Limb (tissue), 2 donors: ENCODE measurements at regions not wholly inside any gene's neighbourhood (a gene's known extent, or its start where the extent isn't known, plus 50 kb on each side); places are given as distances from the start of the nearest gene placed in this dataset.

Experiments used
- DNase-seq, 2 donors: peaks; one replicate each; pipeline ENCODE4 v3.0.0-alpha.2; 2016; ENCODE audit errors: extremely low spot score in 2 of 2

DNA sequence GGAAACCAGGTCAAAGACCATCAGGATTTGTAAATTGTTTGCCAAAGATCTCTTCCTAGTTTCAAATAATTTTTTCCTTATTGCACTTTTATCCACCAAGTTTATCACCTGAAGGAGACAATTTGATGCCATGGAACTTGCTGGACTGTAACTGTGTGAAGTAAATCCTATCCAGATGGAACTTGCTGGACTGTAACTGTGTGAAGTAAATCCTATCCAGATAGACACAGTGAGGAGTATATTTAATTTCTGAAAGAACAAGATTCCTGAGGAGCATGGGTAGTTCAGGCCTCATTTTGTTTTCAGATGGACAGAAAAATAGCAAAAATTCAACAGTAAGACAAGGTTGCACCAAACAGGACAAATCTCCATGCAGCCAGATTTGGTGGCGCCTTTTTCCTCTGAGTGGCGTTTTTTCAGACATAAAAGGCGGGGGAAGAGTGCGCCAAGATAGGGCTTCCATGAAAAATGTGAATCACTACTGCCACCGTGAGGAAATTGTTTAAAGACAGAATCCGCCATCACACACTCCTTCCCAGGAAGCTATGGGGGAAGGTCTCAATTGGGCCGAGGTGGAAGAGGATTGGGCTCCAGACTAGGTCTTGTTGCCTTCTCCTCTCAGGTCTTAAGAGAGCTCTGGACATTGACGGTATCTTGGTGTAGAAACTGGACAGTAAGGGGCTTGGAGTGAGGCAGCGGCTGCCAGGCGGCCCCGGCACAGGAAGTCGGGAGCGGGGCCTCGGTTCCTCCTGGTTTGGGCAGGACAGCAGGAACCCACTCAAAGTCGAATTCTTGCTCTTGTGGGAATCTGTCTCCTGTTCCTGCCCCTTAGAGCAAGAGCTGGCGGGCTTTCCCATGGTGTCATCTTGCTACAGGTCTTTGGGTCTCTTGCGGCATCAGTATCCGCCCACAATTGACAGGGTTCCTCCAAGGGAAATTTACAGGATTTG lies 234.7 kb downstream of the OR13H1 start:
- no peak for DNase-seq

DNA sequence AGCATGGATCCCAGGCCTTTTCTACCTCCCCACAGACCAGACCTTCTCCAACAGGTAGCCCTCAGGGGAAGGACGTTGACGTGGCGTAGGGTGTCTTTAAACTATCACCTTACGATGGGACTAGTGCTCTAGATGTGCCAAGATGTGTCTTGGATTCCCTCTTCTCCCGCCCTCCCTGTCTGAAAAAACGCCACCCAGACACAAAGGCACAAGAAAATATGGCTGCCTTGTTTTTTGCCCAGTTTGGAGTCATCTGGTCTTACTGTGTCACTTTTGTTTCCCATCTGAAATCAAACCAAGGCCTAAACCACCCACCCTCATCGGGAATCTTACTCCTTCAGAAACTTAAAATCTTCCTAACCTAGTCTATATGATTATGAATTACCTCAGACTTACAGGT lies 235.4 kb downstream of the OR13H1 start:
- DNase-seq, result no peak

- no peak for DNase-seq
Measured at GRCh38 chrX:131779741-131780140, 235.9 kb downstream of the OR13H1 start.

GRCh38 chrX:131782646-131783045 lies 238.8 kb downstream of the OR13H1 start:
- DNase-seq, result no peak

DNA sequence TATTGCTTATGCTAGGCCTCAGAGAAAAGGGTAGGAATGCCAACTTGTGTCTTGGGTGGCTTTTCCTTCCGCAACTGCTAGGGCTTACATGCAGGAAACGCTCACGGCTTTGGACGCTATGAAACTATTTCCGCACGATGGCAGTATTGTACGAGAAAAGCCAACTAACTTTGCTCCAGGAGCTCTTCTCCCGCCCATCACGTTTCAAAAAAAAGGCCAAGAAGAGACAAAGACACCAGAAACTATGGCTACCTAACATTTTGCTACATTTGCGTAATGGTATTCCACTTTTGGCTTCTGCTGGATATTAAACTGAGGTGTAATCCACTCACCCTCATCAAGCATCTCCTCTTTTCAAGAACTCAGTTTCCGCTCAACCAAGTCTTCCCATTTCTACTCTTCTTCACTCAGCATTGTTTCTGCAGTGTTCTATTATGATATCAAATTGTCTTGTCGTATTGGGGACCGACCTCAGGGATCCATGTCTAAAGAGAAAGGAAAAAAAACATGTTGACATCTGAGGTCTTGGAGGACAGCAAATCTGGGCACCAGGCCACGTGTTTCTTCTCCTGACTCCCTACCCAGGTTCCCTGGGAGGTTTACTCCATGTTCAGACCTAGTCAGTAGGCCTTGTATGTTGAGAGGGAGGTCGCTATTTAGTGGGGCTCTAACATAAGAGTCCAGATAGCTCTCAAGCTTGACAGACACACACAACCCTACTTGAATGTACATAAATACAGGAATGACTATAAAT lies 239.4 kb upstream of the STK26 start:
- no peak for DNase-seq

DNA sequence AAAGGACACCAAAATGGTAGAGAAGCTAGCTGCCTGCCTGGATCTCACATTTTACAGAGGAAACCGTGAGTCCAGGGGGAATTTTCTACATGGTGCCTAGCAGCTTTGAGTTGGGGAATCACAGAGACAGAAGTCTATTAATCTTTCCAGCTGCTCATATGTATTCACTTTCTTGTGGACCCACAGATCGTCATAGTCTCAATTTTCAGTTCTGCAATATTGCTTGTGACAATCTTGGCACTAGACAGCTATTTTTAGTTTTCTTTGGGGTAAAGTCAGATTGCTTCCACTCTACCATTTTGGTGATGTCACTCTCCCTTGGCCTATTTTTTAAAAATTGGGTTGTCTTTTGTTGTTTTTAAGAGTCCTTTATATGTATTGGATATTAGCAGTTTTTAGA lies 233.4 kb upstream of the STK26 start:
- DNase-seq, result no peak

GRCh38 chrX:131791608-131792355 lies 231.3 kb upstream of the STK26 start:
- no peak for DNase-seq

GRCh38 chrX:131792356-131792749 lies 230.7 kb upstream of the STK26 start:
- no peak for DNase-seq

GRCh38 chrX:131792789-131793462 lies 230.2 kb upstream of the STK26 start:
- DNase-seq, result no peak

DNA sequence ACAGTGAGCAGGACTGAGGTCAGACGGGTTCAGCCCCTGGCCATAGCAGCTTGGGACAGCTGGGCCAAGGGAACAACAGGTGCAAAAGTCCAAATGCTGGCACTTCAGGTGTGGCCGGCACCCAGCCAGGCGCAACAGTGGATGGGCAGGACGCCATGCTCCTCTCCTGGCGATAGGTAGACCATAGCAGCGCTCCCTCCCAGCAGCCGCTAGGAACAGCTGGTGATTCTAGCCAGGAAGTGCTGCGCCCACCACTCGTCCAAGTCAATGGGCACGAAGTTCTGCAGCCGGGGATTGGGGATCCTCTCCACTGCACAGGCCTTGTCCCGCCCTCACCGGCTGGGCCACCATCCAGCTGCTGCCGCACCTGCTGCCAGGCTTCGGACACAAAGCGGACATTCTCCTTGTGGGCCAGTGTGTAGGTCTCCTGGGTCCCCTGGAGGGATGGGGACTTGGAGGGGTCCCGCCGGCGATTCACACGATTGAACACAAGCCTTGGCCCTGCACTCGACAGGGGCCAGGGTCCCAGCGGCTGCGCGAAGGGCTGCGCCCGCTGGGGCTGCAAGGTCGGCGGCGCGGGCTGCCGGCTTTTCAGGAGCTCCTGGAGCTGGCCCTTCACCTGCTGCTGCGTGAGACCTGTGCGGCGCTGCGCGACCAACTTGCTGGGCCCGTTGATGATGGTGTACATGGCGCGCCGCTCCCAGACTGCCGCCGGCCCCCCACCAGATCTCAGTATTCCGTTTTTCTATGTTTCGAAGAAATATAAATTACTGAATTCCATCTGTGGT lies 227.5 kb upstream of the STK26 start:
- DNase-seq, result no peak

DNA sequence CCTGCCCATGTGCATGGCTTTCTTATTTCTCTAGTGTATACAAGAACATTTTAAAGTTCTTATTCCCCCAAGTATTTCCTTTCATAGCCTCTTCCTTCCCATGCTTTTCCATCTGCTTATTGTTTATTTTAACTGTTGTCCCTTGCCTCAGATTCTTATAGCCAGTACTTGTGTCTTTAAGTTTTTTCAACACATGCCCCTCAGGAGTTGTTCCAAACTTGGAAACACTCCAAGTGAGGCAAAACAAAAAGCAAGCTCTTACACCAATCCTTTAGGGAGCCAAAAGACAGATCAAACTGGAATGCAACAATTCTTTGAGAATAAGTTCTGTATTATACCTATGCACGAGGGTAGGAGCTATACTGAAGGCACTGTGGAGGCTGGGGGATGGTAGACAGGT lies 222.0 kb upstream of the STK26 start:
- no peak for DNase-seq

- DNase-seq, result no peak
Measured at GRCh38 chrX:131801911-131802310, 221.2 kb upstream of the STK26 start.

DNA sequence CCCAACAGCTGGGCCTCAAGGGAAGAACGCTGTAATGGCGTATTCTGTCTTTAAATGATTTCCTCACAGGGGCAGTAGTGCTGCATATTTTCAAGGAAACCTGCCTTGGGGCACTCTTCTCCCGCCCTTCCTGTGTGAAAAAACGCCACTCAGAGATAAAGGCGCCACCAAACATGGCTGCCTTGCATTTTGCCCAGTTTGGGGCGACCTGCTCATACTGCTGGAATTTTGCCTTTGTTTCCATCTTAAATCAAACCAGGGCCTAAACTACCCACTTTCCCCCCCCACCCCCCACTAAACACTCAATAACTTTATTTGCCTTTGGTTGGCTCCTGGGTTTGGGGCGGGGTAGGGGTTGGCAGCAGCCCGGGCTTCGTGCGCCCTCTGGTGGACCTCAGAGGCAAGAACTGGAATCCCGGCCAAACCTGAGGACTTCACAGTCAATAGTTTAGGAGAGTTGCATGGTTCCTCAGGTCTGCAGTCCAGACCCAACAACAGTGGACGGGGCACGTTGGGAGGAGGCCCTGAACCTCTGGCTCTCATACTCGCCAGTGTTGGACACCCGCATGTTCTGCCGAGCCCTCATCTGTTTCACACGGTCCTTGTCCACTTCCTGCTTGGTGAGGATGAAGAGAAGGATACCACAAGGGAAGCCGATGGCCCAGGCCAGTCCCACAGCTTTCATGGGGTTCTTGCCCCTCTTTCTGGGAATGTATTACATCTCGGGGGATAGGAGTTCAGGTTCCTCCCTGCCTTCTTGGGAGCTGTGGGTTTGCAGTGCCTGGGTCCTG lies 220.1 kb upstream of the STK26 start:
- no peak for DNase-seq

DNA sequence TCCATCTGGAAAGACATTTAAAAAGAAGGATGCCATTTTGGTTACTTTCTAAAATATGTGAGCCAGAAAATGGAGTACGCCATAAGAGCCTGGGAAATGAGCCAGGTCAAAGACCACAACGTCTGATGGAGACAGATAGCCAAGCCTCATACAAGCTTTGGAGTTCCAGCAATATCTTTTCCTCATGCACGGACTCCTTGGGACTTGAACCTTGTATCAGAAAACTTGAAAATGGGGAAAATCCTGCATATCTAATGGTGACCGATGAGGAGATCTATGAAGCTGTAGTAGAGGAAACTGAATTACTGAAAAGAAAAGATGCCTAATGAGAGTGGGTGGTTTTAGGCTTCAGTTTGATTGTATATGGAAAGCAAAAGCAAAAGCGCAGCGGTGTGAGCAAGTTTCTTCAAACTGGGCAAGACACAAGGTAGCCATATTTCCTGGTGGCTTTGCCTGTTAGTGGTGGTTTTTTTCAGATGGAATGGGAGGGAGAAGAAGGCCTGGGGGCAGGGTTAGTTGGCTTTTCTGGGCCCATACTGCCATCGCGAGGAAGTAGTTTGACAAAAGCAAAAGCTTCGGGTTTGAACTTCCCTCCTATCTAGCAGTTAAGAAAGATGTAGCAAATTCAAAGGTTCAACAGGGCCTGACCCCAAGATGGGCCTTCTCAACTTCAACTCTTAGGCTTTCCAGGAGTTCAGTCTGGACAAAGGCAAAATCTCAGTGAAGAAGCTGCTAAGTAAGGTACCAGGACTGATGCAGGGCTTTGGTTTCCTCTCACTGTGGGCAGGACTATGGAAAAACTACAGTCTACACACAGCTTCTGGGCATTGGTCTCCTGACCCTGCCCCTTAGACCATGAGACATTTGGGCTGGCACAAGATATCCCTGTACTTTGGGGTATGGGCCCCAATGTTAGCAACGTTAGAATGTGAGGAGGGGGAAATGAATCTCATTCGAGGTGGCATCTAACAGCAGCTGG lies 210.0 kb upstream of the STK26 start:
- DNase-seq, result no peak

DNA sequence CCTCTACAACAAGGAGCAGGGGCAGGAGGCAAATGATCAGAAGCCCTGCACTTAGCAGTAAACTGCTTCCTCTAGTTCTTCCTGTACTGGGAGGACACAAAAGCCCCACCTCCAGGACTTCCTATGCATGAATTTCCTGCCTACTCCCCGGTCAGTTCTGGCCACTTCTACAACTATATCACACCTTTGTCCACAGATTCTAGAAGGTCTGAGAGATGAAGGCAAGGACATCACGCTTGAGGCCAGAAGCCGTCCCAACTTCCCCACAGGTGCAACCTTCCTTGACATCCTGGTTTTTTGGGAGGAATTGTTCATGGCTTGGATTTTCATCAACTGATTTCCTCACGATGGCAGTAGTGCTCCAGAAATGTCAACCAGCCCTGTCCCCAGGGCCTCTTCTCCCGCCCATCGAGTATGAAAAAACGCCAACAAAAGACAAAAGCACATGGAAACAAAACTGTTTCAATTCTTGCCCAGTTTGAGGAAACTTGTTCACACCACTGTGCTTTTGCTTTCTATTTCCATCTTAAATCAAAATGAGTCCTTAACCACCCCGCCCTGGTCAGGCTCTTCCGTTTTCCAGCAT lies 206.5 kb upstream of the STK26 start:
- DNase-seq, result no peak

DNA sequence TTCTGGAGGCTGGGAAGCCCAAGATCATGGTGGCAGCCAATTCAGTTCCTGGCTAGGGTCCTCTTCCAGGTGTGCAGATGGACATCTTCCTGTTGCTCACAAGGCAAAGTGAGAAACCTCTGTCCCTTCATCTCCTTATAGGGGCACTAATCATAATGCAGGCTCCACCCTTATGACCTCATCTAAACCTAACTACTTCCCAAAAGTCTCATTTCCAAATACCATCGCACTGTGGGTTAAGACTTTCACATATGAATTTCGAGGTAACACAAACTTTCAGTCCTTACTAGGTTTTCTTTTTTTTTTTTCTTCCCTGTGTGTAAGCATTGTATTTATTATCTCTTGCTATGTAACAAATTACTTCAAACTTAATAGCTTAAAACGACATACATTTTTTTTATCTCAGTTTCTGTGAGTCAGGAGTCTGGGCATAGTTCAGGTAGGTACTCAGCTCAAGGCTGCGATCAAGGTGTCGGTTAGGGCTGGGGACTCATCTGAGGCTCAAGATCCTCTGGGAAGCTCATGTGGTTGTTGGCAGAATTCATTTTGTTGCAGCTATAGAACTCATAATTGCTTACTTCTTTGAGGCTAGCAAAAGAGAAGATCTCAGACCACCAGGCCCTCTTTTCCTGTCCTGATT lies 204.7 kb upstream of the STK26 start:
- DNase-seq, result no peak

DNA sequence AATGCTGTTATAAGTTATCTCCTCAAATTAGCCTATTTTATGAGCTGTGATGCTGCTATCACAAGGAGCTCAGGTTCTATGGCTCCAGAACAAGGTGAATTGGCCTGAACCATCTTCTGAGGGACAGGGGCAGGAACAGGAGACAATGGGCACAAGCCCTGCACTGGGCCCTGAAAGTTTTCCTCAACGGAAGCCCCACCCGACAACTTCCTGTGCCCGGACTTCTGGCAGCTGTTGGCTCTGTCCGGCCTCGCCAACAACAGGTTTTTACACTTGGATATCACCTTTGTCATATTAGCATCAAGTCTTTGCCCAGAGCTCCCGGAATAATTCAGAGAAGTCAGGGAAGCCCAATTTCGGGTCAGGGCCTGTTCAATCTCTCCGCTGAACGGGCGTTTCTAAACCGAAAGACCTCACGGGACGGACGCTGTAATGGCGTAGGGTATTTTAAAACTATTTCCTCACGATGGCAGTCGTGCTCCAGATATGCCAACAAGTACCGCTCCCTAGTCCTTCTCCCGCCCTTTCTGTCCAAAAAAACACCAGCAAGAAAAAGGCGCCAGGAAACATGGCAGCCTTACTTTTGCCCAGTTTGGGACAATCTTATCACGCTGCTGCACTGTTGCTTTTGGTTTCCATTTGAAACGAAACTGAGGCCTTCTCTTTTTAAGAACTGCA lies 201.0 kb upstream of the STK26 start:
- DNase-seq, result no peak
